H9 (cell line): ENCODE measurements at regions not wholly inside any gene's neighbourhood (a gene's known extent, or its start where the extent isn't known, plus 50 kb on each side); places are given as distances from the start of the nearest gene placed in this dataset.

Experiments
- DNase-seq: peaks from one replicate; pipeline ENCODE4 v3.0.0-alpha.2; 2017
- H2AFZ ChIP-seq: one replicate; pipeline ENCODE4 v1.6.1; 2013; ENCODE audit warnings: mild to moderate bottlenecking, low read length, control low read depth, moderate library complexity
- H2AK5ac ChIP-seq: 2 replicates; pipeline ENCODE4 v1.6.1; 2013; ENCODE audit warnings: low read length, control low read depth, mixed read lengths; ENCODE audit not compliant: insufficient read length
- H2BK120ac ChIP-seq: one replicate; pipeline ENCODE4 v1.6.1; 2013; ENCODE audit warnings: low read depth, mild to moderate bottlenecking, low read length, control low read depth, inconsistent platforms; ENCODE audit not compliant: poor library complexity, severe bottlenecking
- H2BK12ac ChIP-seq: 2 replicates; pipeline ENCODE4 v1.6.1; 2013; ENCODE audit warnings: low read length, control low read depth, mixed read lengths, low read depth; ENCODE audit not compliant: insufficient read length
- H2BK15ac ChIP-seq: 2 replicates; pipeline ENCODE4 v1.6.1; 2013; ENCODE audit warnings: low read depth, low read length, control low read depth
- H2BK20ac ChIP-seq: one replicate; pipeline ENCODE4 v1.6.1; 2013; ENCODE audit warnings: low read depth, mild to moderate bottlenecking, low read length, control low read depth, inconsistent platforms; ENCODE audit not compliant: poor library complexity, severe bottlenecking
- H2BK5ac ChIP-seq: 2 replicates; pipeline ENCODE4 v1.6.1; 2013; ENCODE audit warnings: low read length, control low read depth, mixed read lengths; ENCODE audit not compliant: insufficient read length
- H3K14ac ChIP-seq: 2 replicates; pipeline ENCODE4 v1.6.1; 2013; ENCODE audit warnings: low read length, control low read depth; ENCODE audit not compliant: insufficient read depth
- H3K18ac ChIP-seq: 2 replicates; pipeline ENCODE4 v1.6.1; 2013; ENCODE audit warnings: low read depth, mild to moderate bottlenecking, mixed read lengths, low read length, control low read depth; ENCODE audit not compliant: insufficient read length
- H3K23ac ChIP-seq: 2 replicates; pipeline ENCODE4 v1.6.1; 2013; ENCODE audit warnings: low read length, control low read depth, mixed read lengths, low read depth; ENCODE audit not compliant: insufficient read length
- H3K23me2 ChIP-seq: 2 replicates; pipeline ENCODE4 v1.6.1; 2013; ENCODE audit warnings: low read depth, mild to moderate bottlenecking, mixed read lengths, low read length, control low read depth; ENCODE audit not compliant: insufficient read length, poor library complexity, severe bottlenecking
- H3K27ac ChIP-seq: 2 replicates; pipeline ENCODE4 v1.5.1; 2013; ENCODE audit warnings: low read length, control low read depth, mixed read lengths, low read depth; ENCODE audit not compliant: insufficient read length
- H3K27me3 ChIP-seq: 2 replicates; pipeline ENCODE4 v1.6.1; 2013; ENCODE audit warnings: low read length, control low read depth, inconsistent platforms; ENCODE audit not compliant: insufficient read depth
- H3K4ac ChIP-seq: 2 replicates; pipeline ENCODE4 v1.6.1; 2013; ENCODE audit warnings: low read depth, mild to moderate bottlenecking, control low read depth, inconsistent platforms, low read length, moderate library complexity
- H3K4me1 ChIP-seq: 2 replicates; pipeline ENCODE4 v1.6.1; 2013; ENCODE audit warnings: low read length, control low read depth, inconsistent platforms; ENCODE audit not compliant: insufficient read depth
- H3K4me2 ChIP-seq: 2 replicates; pipeline ENCODE4 v1.6.1; 2013; ENCODE audit warnings: low read length, control low read depth, mixed read lengths; ENCODE audit not compliant: insufficient read length, insufficient read depth
- H3K56ac ChIP-seq: 2 replicates; pipeline ENCODE4 v1.6.1; 2013; ENCODE audit warnings: low read depth, mild to moderate bottlenecking, mixed read lengths, low read length, control low read depth; ENCODE audit not compliant: insufficient read length
- H3K79me1 ChIP-seq: 2 replicates; pipeline ENCODE4 v1.6.1; 2013; ENCODE audit warnings: low read depth, mild to moderate bottlenecking, moderate library complexity, low read length, control low read depth, inconsistent platforms; ENCODE audit not compliant: insufficient read depth, poor library complexity, severe bottlenecking
- H3K79me2 ChIP-seq: 2 replicates; pipeline ENCODE4 v1.6.1; 2013; ENCODE audit warnings: low read length, control low read depth, inconsistent platforms; ENCODE audit not compliant: insufficient read depth
- H3K9ac ChIP-seq: 2 replicates; pipeline ENCODE4 v1.6.1; 2013; ENCODE audit warnings: low read length, control low read depth, mixed read lengths; ENCODE audit not compliant: insufficient read length; ENCODE audit errors: extremely low read depth
- H3K9me3 ChIP-seq: one replicate; pipeline ENCODE4 v1.6.1; 2013; ENCODE audit warnings: low read depth, low read length, inconsistent platforms; ENCODE audit not compliant: control insufficient read depth
- H3T11ph ChIP-seq: one replicate; pipeline ENCODE4 v1.6.1; 2013; ENCODE audit warnings: mild to moderate bottlenecking, low read length, control low read depth, inconsistent platforms
- H4K20me1 ChIP-seq: one replicate; pipeline ENCODE4 v1.6.1; 2013; ENCODE audit not compliant: control insufficient read depth, insufficient read length, insufficient read depth
- H4K5ac ChIP-seq: 2 replicates; pipeline ENCODE4 v1.6.1; 2013; ENCODE audit warnings: low read depth, mild to moderate bottlenecking, mixed read lengths, low read length, control low read depth; ENCODE audit not compliant: insufficient read length
- H4K8ac ChIP-seq: replicated peaks from 2 replicates; pipeline ENCODE4 v1.6.1; 2013; ENCODE audit warnings: low read length, control low read depth, mixed read lengths, low read depth; ENCODE audit not compliant: insufficient read length
- H4K91ac ChIP-seq: 2 replicates; pipeline ENCODE4 v1.6.1; 2013; ENCODE audit warnings: low read depth, mild to moderate bottlenecking, moderate library complexity, mixed read lengths, low read length, control low read depth; ENCODE audit not compliant: insufficient read length
- H3K27ac Mint-ChIP-seq, 3 experiments: 2 replicates in 2 of 3; 3 replicates in 1 of 3; pipeline ENCODE4 v1.8.0; 2020 to 2021; ENCODE audit warnings: mixed read lengths in 3 of 3, mild to moderate bottlenecking in 1 of 3, moderate library complexity in 1 of 3
- H3K27me3 Mint-ChIP-seq: 2 replicates; pipeline ENCODE4 v1.8.0; 2021; ENCODE audit warnings: low read depth, mild to moderate bottlenecking, moderate library complexity, mixed read lengths
- H3K36me3 Mint-ChIP-seq, 3 experiments: 2 replicates in 2 of 3; 3 replicates in 1 of 3; pipeline ENCODE4 v1.8.0; 2020 to 2021; ENCODE audit warnings: low read depth in 3 of 3, mixed read lengths in 3 of 3; ENCODE audit not compliant: insufficient read depth in 1 of 3
- H3K4me1 Mint-ChIP-seq, 2 experiments: 2 replicates each; pipeline ENCODE4 v1.8.0; 2020; ENCODE audit warnings: mixed read lengths in 2 of 2
- H3K4me3 Mint-ChIP-seq, 2 experiments: 2 replicates in 1 of 2; 3 replicates in 1 of 2; pipeline ENCODE4 v1.8.0; 2020 to 2021; ENCODE audit warnings: mild to moderate bottlenecking in 2 of 2, mixed read lengths in 2 of 2, moderate library complexity in 1 of 2
- H3K9me3 Mint-ChIP-seq, 2 experiments: 2 replicates in 1 of 2; 3 replicates in 1 of 2; pipeline ENCODE4 v1.8.0; 2020; ENCODE audit warnings: mild to moderate bottlenecking in 2 of 2, mixed read lengths in 2 of 2, moderate library complexity in 1 of 2
- WGBS: extraction: QIAGEN DNeasy Blood & Tissue Kit; methylation state at CpG from one replicate; pipeline ENCODE4 v1.1.7; 2013; ENCODE audit warnings: missing lambda C conversion rate, low lambda C conversion rate, mixed read lengths; ENCODE audit not compliant: insufficient read length; ENCODE audit errors: extremely low coverage; 5-methylcytosine and 5-hydroxymethylcytosine counted together
- TF ChIP-seq, protein P1 (sequence below): fragments of 200-600 bp; sonication (generic); conservative IDR thresholded peaks from 3 replicates; pipeline ENCODE4 v1.8.0; 2021; ENCODE audit warnings: antibody characterized with exemption, mild to moderate bottlenecking

GRCh38 chr1:87620807-87621206 lies 292.1 kb downstream of the LMO4 start:
- Histone ChIP-seq H4K5ac (no peak overlapping the region), H3K79me1 (no peaks in the 10 kb centered on the region), H4K20me1 (no peaks in the 10 kb centered on the region), H2BK20ac (no peak overlapping the region), H3K18ac (no peak overlapping the region), H3K4ac (no peak overlapping the region), H3K9ac (no peak overlapping the region), H4K8ac (no peak overlapping the region), H2BK12ac (no peak overlapping the region), H4K91ac (no peak overlapping the region), H2AK5ac (no peak overlapping the region), H3K23me2 (no peaks in the 10 kb centered on the region), H3K27ac (no peak overlapping the region), H3K27me3 (no peaks in the 10 kb centered on the region), H2BK5ac (no peak overlapping the region), H3T11ph (no peak overlapping the region), H3K23ac (no peak overlapping the region), H3K56ac (no peak overlapping the region), H3K14ac (no peak overlapping the region), H2AFZ (no peak overlapping the region), H3K79me2 (no peaks in the 10 kb centered on the region), H3K4me1 (no peaks in the 10 kb centered on the region), H3K4me2 (no peak overlapping the region), H2BK15ac (no peak overlapping the region), H3K9me3 (no peaks in the 10 kb centered on the region), H2BK120ac (no peak overlapping the region)
- no peak overlapping the region for H3K4me3 Mint-ChIP-seq
- WGBS = no CpG with 5 or more reads among the region's 2 CpGs
- DNase-seq = no peak
- no peaks in the 10 kb centered on the region for H3K27me3 Mint-ChIP-seq
- peaks cover 2% of the 10 kb centered on the region in 2 experiments; a peak in 1 of 4 replicates for H3K4me1 Mint-ChIP-seq
- H3K36me3 Mint-ChIP-seq = peaks cover 0 to 1% (median 0%) of the 10 kb centered on the region in 3 experiments; a peak in 2 of 7 replicates
- TF ChIP-seq, protein P1, sequence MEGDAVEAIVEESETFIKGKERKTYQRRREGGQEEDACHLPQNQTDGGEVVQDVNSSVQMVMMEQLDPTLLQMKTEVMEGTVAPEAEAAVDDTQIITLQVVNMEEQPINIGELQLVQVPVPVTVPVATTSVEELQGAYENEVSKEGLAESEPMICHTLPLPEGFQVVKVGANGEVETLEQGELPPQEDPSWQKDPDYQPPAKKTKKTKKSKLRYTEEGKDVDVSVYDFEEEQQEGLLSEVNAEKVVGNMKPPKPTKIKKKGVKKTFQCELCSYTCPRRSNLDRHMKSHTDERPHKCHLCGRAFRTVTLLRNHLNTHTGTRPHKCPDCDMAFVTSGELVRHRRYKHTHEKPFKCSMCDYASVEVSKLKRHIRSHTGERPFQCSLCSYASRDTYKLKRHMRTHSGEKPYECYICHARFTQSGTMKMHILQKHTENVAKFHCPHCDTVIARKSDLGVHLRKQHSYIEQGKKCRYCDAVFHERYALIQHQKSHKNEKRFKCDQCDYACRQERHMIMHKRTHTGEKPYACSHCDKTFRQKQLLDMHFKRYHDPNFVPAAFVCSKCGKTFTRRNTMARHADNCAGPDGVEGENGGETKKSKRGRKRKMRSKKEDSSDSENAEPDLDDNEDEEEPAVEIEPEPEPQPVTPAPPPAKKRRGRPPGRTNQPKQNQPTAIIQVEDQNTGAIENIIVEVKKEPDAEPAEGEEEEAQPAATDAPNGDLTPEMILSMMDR = no peak
- no peak overlapping the region for H3K27ac Mint-ChIP-seq
- peaks cover 3 to 11% of the 10 kb centered on the region in 2 experiments for H3K9me3 Mint-ChIP-seq
